GM18498 (cell line): ENCODE measurements at regions not wholly inside any gene's neighbourhood (a gene's known extent, or its start where the extent isn't known, plus 50 kb on each side); places are given as distances from the start of the nearest gene placed in this dataset.
"Not testable (repeated sequence)": the region's sequence is repeated elsewhere in the genome, so short reads cannot be mapped to it uniquely, and the experiment has no call there.

Experiments used
- ATAC-seq: cut with Tn5 transposase; IDR thresholded peaks from one replicate; pipeline ENCODE4 v1.9.1; 2021; ENCODE audit warnings: mild to moderate bottlenecking, moderate library complexity; ENCODE audit not compliant: unreplicated experiment

DNA sequence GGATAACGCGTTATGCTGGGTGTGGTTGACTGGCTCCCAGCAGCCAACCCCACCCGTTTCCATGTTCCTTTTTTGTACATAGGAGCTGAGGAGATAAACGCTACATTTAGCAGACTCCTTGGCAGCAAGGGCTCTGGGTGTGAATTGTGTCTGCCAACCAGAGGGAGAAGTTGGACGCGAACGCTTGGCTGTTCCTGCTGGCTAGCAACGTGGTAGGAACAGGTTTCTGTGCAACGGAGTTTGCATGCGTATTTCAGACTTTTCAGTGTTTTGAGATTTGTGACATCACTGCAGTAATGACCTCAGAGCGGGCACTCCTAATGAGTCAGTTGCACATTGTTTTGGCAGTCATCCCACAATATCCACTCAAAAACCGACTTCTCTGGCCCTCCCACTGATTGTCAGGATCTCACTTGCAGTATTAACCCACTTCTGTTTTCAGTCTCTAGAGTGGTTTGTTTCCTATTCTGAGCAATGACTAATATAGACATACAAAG lies 98.7 kb upstream of the RGS1 start:
- peak; percentile 77 for ATAC-seq

- ATAC-seq, result peak; percentile 58
Measured at GRCh38 chr1:192477630-192478029, 97.9 kb upstream of the RGS1 start.

DNA sequence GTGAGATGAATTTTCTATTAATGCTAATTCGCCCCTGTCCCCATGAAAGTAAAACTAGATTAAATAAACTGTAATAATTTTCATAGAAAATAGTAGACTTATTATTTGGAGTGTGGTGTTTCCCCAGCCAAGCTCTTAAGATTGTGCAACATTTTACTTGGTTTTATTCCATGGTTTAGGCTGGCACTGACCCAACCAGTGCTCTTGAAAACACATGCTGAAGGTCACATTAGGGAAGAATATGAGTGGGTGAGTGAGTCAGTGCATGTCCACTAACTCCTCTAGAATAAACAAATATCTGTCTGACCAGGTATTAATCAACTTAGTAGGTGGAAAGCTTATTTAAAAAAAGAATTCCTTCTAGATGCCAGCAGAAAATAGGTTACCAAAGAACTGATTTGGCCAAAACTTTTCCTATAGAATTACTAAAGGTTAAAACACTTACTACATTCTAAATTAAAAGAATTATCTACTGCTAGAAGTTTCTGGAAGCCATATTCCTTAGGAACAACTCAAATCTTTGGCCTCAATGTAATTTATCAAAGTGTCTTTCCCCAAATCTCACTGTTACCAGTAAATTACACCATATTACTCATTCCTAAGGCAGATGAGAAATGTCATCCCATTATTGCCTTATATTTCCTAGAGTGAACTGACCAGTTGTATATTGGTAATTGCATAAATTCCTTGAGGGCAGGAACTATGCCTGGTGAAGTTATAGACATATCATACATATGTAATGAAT lies 89.7 kb upstream of the RGS1 start:
- no peak for ATAC-seq

GRCh38 chr1:192488058-192488457 lies 87.5 kb upstream of the RGS1 start:
- no peak for ATAC-seq

- ATAC-seq, result no peak
Measured at GRCh38 chr1:192489047-192489446, 86.5 kb upstream of the RGS1 start.

GRCh38 chr1:192489748-192490147 lies 85.8 kb upstream of the RGS1 start:
- peak; percentile 80 for ATAC-seq

- no peak for ATAC-seq
Measured at GRCh38 chr1:192491804-192492554, 83.6 kb upstream of the RGS1 start.

DNA sequence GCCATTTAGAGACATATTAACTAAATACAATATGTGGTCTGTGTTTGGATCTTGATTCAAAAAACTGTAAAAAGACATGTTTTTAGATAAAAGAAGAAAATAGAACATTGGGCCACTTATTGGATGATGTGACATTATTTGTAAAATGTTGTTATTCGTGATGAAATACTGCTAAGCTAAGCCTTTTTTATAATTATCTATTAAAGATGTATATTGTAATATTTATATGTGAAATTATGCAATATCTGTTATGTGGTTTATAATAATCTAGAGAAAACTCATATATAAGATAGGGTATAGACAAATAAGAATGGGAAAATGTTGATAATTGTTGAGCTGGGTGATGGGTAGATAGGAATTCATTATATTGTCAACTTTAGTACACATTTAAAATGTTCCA lies 82.0 kb upstream of the RGS1 start:
- ATAC-seq, result no peak

- no peak for ATAC-seq
Measured at GRCh38 chr1:192496369-192497056, 79.1 kb upstream of the RGS1 start.

- no peak for ATAC-seq
Measured at GRCh38 chr1:192497214-192497794, 78.3 kb upstream of the RGS1 start.

- ATAC-seq, result not testable (repeated sequence)
Measured at GRCh38 chr1:192498092-192498491, 77.5 kb upstream of the RGS1 start.

GRCh38 chr1:192499061-192499581 lies 76.5 kb upstream of the RGS1 start:
- not testable (repeated sequence) for ATAC-seq

GRCh38 chr1:192500541-192500940 lies 75.0 kb upstream of the RGS1 start:
- ATAC-seq, result not testable (repeated sequence)

DNA sequence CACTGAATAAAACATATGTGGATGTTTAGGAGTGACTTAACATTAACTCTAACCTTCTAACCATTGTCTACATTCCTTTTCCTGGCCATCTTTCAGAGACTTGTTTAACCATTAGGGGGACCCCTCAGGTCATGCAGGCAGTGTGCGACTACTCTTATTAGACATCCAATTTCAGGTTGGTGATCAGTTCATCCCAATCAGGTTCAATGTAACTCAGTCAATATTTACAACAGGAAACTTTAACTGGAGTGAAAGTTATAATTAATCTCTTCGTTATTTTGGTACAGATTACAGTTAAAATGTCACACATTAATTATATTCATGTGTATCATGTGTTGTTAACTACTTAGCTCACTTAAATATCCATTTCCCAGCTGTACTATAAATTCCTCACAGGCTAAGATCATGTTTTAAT lies 68.8 kb upstream of the RGS1 start:
- peak; percentile 95 for ATAC-seq

GRCh38 chr1:192512426-192513162 lies 63.0 kb upstream of the RGS1 start:
- ATAC-seq, result peak; percentile 31

DNA sequence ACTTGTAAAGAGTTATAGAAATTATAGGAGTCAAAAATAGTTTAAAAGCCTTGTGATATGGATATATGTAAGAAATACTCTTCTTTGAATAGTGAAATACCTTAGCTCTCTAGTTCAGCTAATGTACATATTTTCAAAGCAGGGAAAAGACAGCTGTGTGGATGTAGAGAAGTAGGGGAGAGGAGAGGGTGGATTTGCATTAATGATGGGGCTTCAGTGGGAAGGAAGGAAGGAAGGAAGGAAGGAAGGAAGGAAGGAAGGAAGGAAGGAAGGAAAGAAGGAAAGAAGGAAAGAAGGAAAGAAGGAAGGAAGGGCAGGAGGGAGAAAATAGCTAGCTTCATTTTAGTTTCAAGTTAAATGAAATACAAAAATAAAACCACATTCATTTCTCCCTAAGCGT lies 62.4 kb upstream of the RGS1 start:
- no peak for ATAC-seq

- ATAC-seq, result no peak
Measured at GRCh38 chr1:192513697-192514096, 61.9 kb upstream of the RGS1 start.

- peak; percentile 98 for ATAC-seq
Measured at GRCh38 chr1:192516776-192517297, 58.7 kb upstream of the RGS1 start.

DNA sequence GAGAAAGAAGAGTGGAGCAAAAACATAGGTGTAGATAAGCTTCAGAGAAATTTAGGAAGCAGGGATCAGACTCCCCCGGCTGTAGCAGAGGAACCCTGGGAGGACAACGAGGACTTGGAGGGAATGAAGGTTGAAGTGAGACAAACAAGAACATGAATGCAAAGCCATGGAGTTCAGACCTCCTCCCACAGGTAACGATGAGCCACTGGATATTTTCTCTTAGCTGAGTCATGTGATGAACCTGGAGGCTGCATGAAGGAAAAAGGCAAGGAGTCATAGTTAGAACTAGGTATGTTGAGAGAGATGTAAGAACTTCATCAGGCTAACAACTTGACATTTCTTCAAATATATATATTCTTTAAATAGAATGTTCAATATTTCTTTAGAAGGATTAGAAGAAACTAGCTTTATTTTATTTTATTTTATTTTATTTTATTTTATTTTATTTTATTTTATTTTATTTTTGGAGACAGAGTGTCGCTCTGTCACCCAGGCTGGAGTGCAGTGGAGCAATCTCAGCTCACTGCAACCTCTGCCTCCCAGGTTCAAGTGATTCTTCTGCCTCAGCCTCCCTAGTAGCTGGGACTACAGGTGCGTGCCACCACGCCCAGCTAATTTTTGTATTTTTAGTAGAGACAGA lies 57.7 kb upstream of the RGS1 start:
- ATAC-seq, result not testable (repeated sequence)
